GM12878 (cell line): ENCODE measurements at regions not wholly inside any gene's neighbourhood (a gene's known extent, or its start where the extent isn't known, plus 50 kb on each side); places are given as distances from the start of the nearest gene placed in this dataset.

Experiments used
- CREM ChIP-seq: IDR thresholded peaks from 2 replicates; pipeline ENCODE4 v1.6.1; 2014; ENCODE audit warnings: antibody characterized with exemption, low read depth
- CTCF ChIP-seq, 3 experiments: IDR thresholded peaks in 2 of 3; conservative IDR thresholded peaks in 1 of 3; 2 replicates each; pipeline ENCODE4 v1.5.1; 2011; ENCODE audit warnings: low read depth in 3 of 3, low read length in 3 of 3, mild to moderate bottlenecking in 3 of 3, control low read depth in 2 of 3, moderate library complexity in 2 of 3, inconsistent platforms in 1 of 3, mixed read lengths in 1 of 3; ENCODE audit not compliant: control insufficient read depth in 2 of 3, insufficient read depth in 1 of 3; ENCODE audit errors: extremely low read depth in 1 of 3
- EP300 ChIP-seq, 2 experiments: fragments of 150-350 bp in 1 of 2; IDR thresholded peaks; 2 replicates each; pipeline ENCODE4 v1.6.1; 2011 to 2012; ENCODE audit warnings: low read depth in 2 of 2, low read length in 2 of 2, borderline replicate concordance in 1 of 2, improper control_type of control experiment in 1 of 2, inconsistent platforms in 1 of 2; ENCODE audit not compliant: control insufficient read depth in 1 of 2
- NRF1 ChIP-seq: conservative IDR thresholded peaks from 2 replicates; pipeline ENCODE4 v1.6.1; 2011; ENCODE audit warnings: mild to moderate bottlenecking, low read depth, low read length, improper control_type of control experiment
- PAX8 ChIP-seq: fragments of 450-650 bp; IDR thresholded peaks from 2 replicates; pipeline ENCODE4 v1.6.1; 2017; ENCODE audit warnings: mild to moderate bottlenecking, moderate library complexity
- PBX3 ChIP-seq: IDR thresholded peaks from 2 replicates; pipeline ENCODE4 v1.6.1; 2011; ENCODE audit warnings: mild to moderate bottlenecking, low read depth, low read length, moderate library complexity; ENCODE audit not compliant: insufficient replicate concordance
- POLR2A ChIP-seq: IDR thresholded peaks from 2 replicates; pipeline ENCODE4 v1.6.1; 2011; ENCODE audit warnings: low read depth, mild to moderate bottlenecking, low read length
- POLR2AphosphoS5 ChIP-seq: IDR thresholded peaks from 2 replicates; pipeline ENCODE4 v1.6.1; 2011; ENCODE audit warnings: mild to moderate bottlenecking, low read length, inconsistent platforms
- RAD21 ChIP-seq: IDR thresholded peaks from 2 replicates; pipeline ENCODE4 v1.6.1; 2011; ENCODE audit warnings: mild to moderate bottlenecking, low read depth, low read length, moderate library complexity; ENCODE audit not compliant: insufficient read depth
- YY1 ChIP-seq: IDR thresholded peaks from 2 replicates; pipeline ENCODE4 v1.6.1; 2011; ENCODE audit warnings: low read depth, mild to moderate bottlenecking, low read length
- ZBTB11 ChIP-seq: fragments of 450-650 bp; formaldehyde crosslinking; IDR thresholded peaks from 2 replicates; pipeline ENCODE4 v1.5.0; 2022; ENCODE audit warnings: mild to moderate bottlenecking, missing genetic modification characterization
- ZNF274 ChIP-seq: IDR thresholded peaks from one replicate; pipeline ENCODE4 v1.8.0; 2011; ENCODE audit not compliant: insufficient read length, insufficient read depth

- TF ChIP-seq ZNF274 (no peak), CTCF (IDR thresholded peaks at IDR 0.05 in 2 of 3, conservative IDR thresholded peaks at IDR 0.05 in 1 of 3; ENCODE audit: control insufficient read depth in 2 of 3, extremely low read depth in 1 of 3, insufficient read depth in 1 of 3, low read depth in 3 of 3, low read length in 3 of 3) (no peak), POLR2A (no peak), YY1 (no peak), CREM (no peak), PBX3 (no peak), POLR2AphosphoS5 (no peak), EP300 (IDR thresholded peaks at IDR 0.05; ENCODE audit: borderline replicate concordance in 1 of 2, control insufficient read depth in 1 of 2, low read depth in 2 of 2, low read length in 2 of 2) (no peak), PAX8 (no peak), ZBTB11 (no peak), RAD21 (no peak), NRF1 (no peak)
Measured at GRCh38 chr2:47721296-47721695, 61.6 kb upstream of the MSH6 start.
